Suprapubic skin (tissue), 4 donors: ENCODE measurements at regions not wholly inside any gene's neighbourhood (a gene's known extent, or its start where the extent isn't known, plus 50 kb on each side); places are given as distances from the start of the nearest gene placed in this dataset.

Experiments used
- DNase-seq, 2 donors: peaks; one replicate each; pipeline ENCODE4 v3.0.0-alpha.2; 2019; ENCODE audit warnings: low spot score in 2 of 2
- H3K27ac ChIP-seq: fragments of 200-600 bp; sonication (generic); one replicate; pipeline ENCODE4 v1.5.1; 2019
- H3K27me3 ChIP-seq: fragments of 200-600 bp; sonication (generic); one replicate; pipeline ENCODE4 v1.5.1; 2019
- H3K36me3 ChIP-seq: fragments of 200-600 bp; sonication (generic); one replicate; pipeline ENCODE4 v1.5.1; 2019
- H3K4me1 ChIP-seq: fragments of 200-600 bp; sonication (generic); one replicate; pipeline ENCODE4 v1.5.1; 2019
- H3K4me3 ChIP-seq: fragments of 200-600 bp; sonication (generic); one replicate; pipeline ENCODE4 v1.5.1; 2019; ENCODE audit warnings: mild to moderate bottlenecking
- H3K9me3 ChIP-seq: fragments of 200-600 bp; sonication (generic); one replicate; pipeline ENCODE4 v1.5.1; 2019
- CTCF ChIP-seq, 2 donors: fragments of 200-600 bp in 1 of 2; fragments of 450-650 bp in 1 of 2; sonication (generic) in 1 of 2; IDR thresholded peaks; one replicate each; pipeline ENCODE4 v1.5.1; 2016 to 2019; ENCODE audit warnings: antibody characterized with exemption in 2 of 2, mild to moderate bottlenecking in 1 of 2, moderate library complexity in 1 of 2
- EP300 ChIP-seq: sonication (generic); formaldehyde crosslinking; IDR thresholded peaks from one replicate; pipeline ENCODE4 v1.6.1; 2017; ENCODE audit warnings: antibody characterized with exemption
- POLR2A ChIP-seq, 2 donors: fragments of 450-650 bp; IDR thresholded peaks; one replicate each; pipeline ENCODE4 v1.6.1; 2017; ENCODE audit warnings: antibody characterized with exemption in 2 of 2, mild to moderate bottlenecking in 2 of 2, moderate library complexity in 2 of 2
- POLR2AphosphoS5 ChIP-seq, 3 donors: sonication (generic); formaldehyde crosslinking; IDR thresholded peaks; one replicate each; pipeline ENCODE4 v1.6.1; 2017; ENCODE audit warnings: antibody characterized with exemption in 3 of 3
- WGBS: methylation state at CpG from one replicate; pipeline ENCODE4 v1.1.5; 2018; 5-methylcytosine and 5-hydroxymethylcytosine counted together

GRCh38 chr2:236934166-236934565, 151.5 kb upstream of the COPS8 start:
- H3K27ac ChIP-seq: no peak overlapping the region
- no peaks in the 10 kb centered on the region for H3K27me3 ChIP-seq
- DNase-seq: no peak
- 76% methylated on average over 6 of the region's 6 CpGs for WGBS
- TF ChIP-seq POLR2AphosphoS5 (IDR thresholded peaks at IDR 0.05) (no peak), CTCF (IDR thresholded peaks at IDR 0.05) (no peak), POLR2A (IDR thresholded peaks at IDR 0.05) (no peak), EP300 (no peak)
- no peaks in the 10 kb centered on the region for H3K36me3 ChIP-seq
- H3K4me3 ChIP-seq: no peak overlapping the region
- H3K9me3 ChIP-seq: no peaks in the 10 kb centered on the region
- no peaks in the 10 kb centered on the region for H3K4me1 ChIP-seq

DNA sequence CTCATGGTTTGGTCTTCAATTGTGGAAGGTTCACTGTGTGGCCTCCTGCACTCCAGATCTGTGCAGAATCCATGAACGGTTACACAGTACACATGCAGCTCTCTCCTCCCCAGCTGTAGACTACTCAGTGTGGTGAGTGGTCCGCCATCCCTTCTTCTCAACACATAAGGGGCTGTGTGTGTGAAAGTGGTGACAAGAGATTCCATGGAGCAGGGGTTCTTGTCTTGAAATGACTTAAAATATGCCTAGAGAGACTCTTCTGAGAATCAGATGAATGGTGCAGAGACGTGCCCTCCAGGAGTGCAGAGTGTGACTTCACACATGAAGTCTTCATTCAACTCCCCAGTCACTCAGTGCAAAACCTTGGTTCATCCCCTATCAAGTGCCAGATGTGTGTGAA, 151.0 kb upstream of the COPS8 start:
- Histone ChIP-seq H3K4me3 (no peak overlapping the region), H3K9me3 (no peaks in the 10 kb centered on the region), H3K36me3 (no peaks in the 10 kb centered on the region), H3K27me3 (no peaks in the 10 kb centered on the region), H3K4me1 (no peaks in the 10 kb centered on the region), H3K27ac (no peak overlapping the region)
- no peak for TF ChIP-seq EP300
- no peak for TF ChIP-seq CTCF (IDR thresholded peaks at IDR 0.05)
- no peak for TF ChIP-seq POLR2AphosphoS5 (IDR thresholded peaks at IDR 0.05)
- TF ChIP-seq POLR2A (IDR thresholded peaks at IDR 0.05): no peak
- DNase-seq: no peak
- 93% methylated on average over 3 of the region's 3 CpGs for WGBS

GRCh38 chr2:236935083-236935482, 150.6 kb upstream of the COPS8 start:
- Histone ChIP-seq H3K4me3 (no peak overlapping the region), H3K36me3 (no peaks in the 10 kb centered on the region), H3K27ac (no peak overlapping the region), H3K9me3 (no peaks in the 10 kb centered on the region), H3K27me3 (no peaks in the 10 kb centered on the region), H3K4me1 (no peaks in the 10 kb centered on the region)
- WGBS: 90% methylated on average over 5 of the region's 5 CpGs
- TF ChIP-seq EP300 (no peak), CTCF (IDR thresholded peaks at IDR 0.05) (no peak), POLR2AphosphoS5 (IDR thresholded peaks at IDR 0.05) (no peak), POLR2A (IDR thresholded peaks at IDR 0.05) (no peak)
- DNase-seq: no peak

- TF ChIP-seq POLR2AphosphoS5 (IDR thresholded peaks at IDR 0.05): no peak
- TF ChIP-seq CTCF (IDR thresholded peaks at IDR 0.05): no peak
- TF ChIP-seq EP300: no peak
- no peak for TF ChIP-seq POLR2A (IDR thresholded peaks at IDR 0.05)
- DNase-seq: no peak
- 95% methylated on average over 10 of the region's 10 CpGs for WGBS
- Histone ChIP-seq H3K27me3 (peaks cover 2% of the 10 kb centered on the region), H3K4me1 (no peaks in the 10 kb centered on the region), H3K4me3 (no peak overlapping the region), H3K36me3 (no peaks in the 10 kb centered on the region), H3K27ac (no peak overlapping the region), H3K9me3 (no peaks in the 10 kb centered on the region)
Measured at GRCh38 chr2:236935631-236936445, 149.9 kb upstream of the COPS8 start.

DNA sequence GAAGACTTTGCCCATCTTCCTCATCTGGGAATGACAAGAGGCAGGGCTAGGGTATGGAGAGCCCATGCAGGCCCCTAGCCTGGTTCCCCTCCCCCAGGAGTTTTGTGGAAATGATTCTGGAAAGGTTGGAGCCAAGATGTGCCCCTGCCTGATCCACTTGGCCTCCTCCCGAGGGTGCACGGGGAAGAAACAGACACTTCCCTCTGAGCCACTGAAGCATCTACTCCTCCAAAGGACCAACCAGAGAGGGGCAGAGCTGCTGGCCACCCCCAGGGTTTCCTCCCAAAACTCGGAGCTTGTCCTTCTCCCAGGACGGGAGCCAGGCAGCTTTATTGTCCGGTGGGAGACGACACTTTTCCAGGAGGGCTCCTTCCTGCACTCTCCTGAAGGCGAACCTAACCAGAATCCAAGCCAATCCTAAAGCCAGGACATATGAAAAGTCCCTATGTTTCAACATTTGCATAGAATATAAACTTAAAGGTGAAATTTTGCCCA, 149.2 kb upstream of the COPS8 start:
- DNase-seq: no peak

More for the DNA sequence above, 149.2 kb upstream of the COPS8 start:
- H3K4me1 ChIP-seq: no peaks in the 10 kb centered on the region
- TF ChIP-seq EP300 (no peak), POLR2A (IDR thresholded peaks at IDR 0.05) (no peak), CTCF (IDR thresholded peaks at IDR 0.05) (no peak), POLR2AphosphoS5 (IDR thresholded peaks at IDR 0.05) (no peak)
- no peaks in the 10 kb centered on the region for H3K36me3 ChIP-seq
- no peak overlapping the region for H3K27ac ChIP-seq
- H3K9me3 ChIP-seq: no peaks in the 10 kb centered on the region
- no peak overlapping the region for H3K4me3 ChIP-seq
- 85% methylated on average over 7 of the region's 7 CpGs for WGBS
- H3K27me3 ChIP-seq: peaks cover 2% of the 10 kb centered on the region
